H1 (cell line): ENCODE measurements at regions not wholly inside any gene's neighbourhood (a gene's known extent, or its start where the extent isn't known, plus 50 kb on each side); places are given as distances from the start of the nearest gene placed in this dataset.

Source experiments
- CTCF ChIA-PET: fragments of 300-600 bp; sonication (Branson Sonifier 250); formaldehyde crosslinking; loops from one replicate; lab custom pipeline; 2021; ENCODE audit not compliant: partially characterized antibody; lab: Charles Lee
- POLR2A ChIA-PET: fragments of 300-600 bp; sonication (Branson Sonifier 250); formaldehyde crosslinking; loops from one replicate; lab custom pipeline; 2021; ENCODE audit warnings: inconsistent platforms; ENCODE audit not compliant: partially characterized antibody; lab: Charles Lee
- DNase-seq, 2 experiments: peaks; one replicate each; pipeline versions ENCODE4 v3.0.0 to v3.0.0-alpha.2; 2010 to 2022; ENCODE audit warnings: low spot score in 2 of 2, low read depth in 1 of 2, mixed read lengths in 1 of 2
- FAIRE-seq: peaks from 2 replicates; lab custom pipeline; 2011; peaks lifted over from hg19 to GRCh38; lab: Jason Lieb, UNC
- H2AFZ ChIP-seq: 2 replicates; pipeline ENCODE4 v1.8.1; 2012; ENCODE audit warnings: low read length, inconsistent platforms
- H2AK5ac ChIP-seq: 2 replicates; pipeline ENCODE4 v1.6.1; 2013; ENCODE audit warnings: low read depth, low read length
- H2BK120ac ChIP-seq: replicated peaks from 2 replicates; pipeline ENCODE3; 2013; ENCODE audit warnings: low read depth, low read length, inconsistent platforms
- H2BK12ac ChIP-seq: 2 replicates; pipeline ENCODE4 v1.6.1; 2013; ENCODE audit warnings: low read depth, low read length
- H2BK15ac ChIP-seq: 2 replicates; pipeline ENCODE4 v1.6.1; 2013; ENCODE audit warnings: low read length
- H2BK20ac ChIP-seq: 2 replicates; pipeline ENCODE4 v1.6.1; 2013; ENCODE audit warnings: low read length
- H2BK5ac ChIP-seq: 2 replicates; pipeline ENCODE4 v1.6.1; 2013; ENCODE audit warnings: low read depth, low read length
- H3K14ac ChIP-seq: 2 replicates; pipeline ENCODE4 v1.6.1; 2013; ENCODE audit warnings: inconsistent platforms; ENCODE audit not compliant: insufficient read length
- H3K18ac ChIP-seq: 2 replicates; pipeline ENCODE4 v1.6.1; 2013; ENCODE audit warnings: low read length; ENCODE audit errors: extremely low read depth
- H3K23ac ChIP-seq: 2 replicates; pipeline ENCODE4 v1.6.1; 2013; ENCODE audit warnings: inconsistent platforms; ENCODE audit not compliant: insufficient read length
- H3K23me2 ChIP-seq: 2 replicates; pipeline ENCODE4 v1.6.1; 2013; ENCODE audit warnings: low read depth, low read length
- H3K27ac ChIP-seq: 2 replicates; pipeline ENCODE4 v1.6.1; 2011; ENCODE audit warnings: low read depth, low read length, inconsistent platforms
- H3K27me3 ChIP-seq, 4 experiments: replicated peaks in 1 of 4; 1 replicate in 1 of 4; 2 replicates in 3 of 4; pipeline versions ENCODE4 v1.6.1 to v1.8.1; 2011 to 2013; ENCODE audit warnings: low read length in 3 of 4, mild to moderate bottlenecking in 3 of 4, inconsistent platforms in 2 of 4, mixed read lengths in 2 of 4, moderate library complexity in 1 of 4; ENCODE audit not compliant: control insufficient read depth in 3 of 4, insufficient read depth in 3 of 4; ENCODE audit errors: extremely low read depth in 1 of 4
- H3K36me3 ChIP-seq, 4 experiments: 2 replicates each; pipeline versions ENCODE4 v1.6.1 to v1.8.1; 2011 to 2013; ENCODE audit warnings: mild to moderate bottlenecking in 4 of 4, low read length in 3 of 4, moderate library complexity in 2 of 4, control low read depth in 1 of 4, inconsistent platforms in 1 of 4; ENCODE audit not compliant: insufficient read depth in 4 of 4, control insufficient read depth in 2 of 4
- H3K4ac ChIP-seq: replicated peaks from 2 replicates; pipeline ENCODE3; 2013; ENCODE audit warnings: low read length, low read depth, mixed read lengths, inconsistent platforms; ENCODE audit not compliant: insufficient read length
- H3K4me1 ChIP-seq, 4 experiments: replicated peaks in 1 of 4; 1 replicate in 1 of 4; 2 replicates in 3 of 4; pipeline versions ENCODE4 v1.6.1 to v1.8.1; 2011 to 2013; ENCODE audit warnings: low read length in 3 of 4, inconsistent platforms in 2 of 4, mixed read lengths in 1 of 4; ENCODE audit not compliant: insufficient read depth in 4 of 4, control insufficient read depth in 3 of 4
- H3K4me2 ChIP-seq, 2 experiments: 2 replicates each; pipeline versions ENCODE4 v1.6.1 to v1.8.1; 2011 to 2013; ENCODE audit warnings: low read depth in 2 of 2, low read length in 2 of 2, control low read depth in 1 of 2, inconsistent platforms in 1 of 2, mild to moderate bottlenecking in 1 of 2; ENCODE audit not compliant: insufficient read depth in 1 of 2
- H3K4me3 ChIP-seq, 4 experiments: fragments of 200-600, 300-600 bp in 1 of 4; sonication (generic), shearing (Covaris generic), sonication (Bioruptor Twin) in 1 of 4; 2 replicates each; pipeline versions ENCODE4 v1.5.1 to v1.8.1; 2011 to 2016; ENCODE audit warnings: low read length in 4 of 4, low read depth in 3 of 4, control low read depth in 2 of 4, inconsistent platforms in 2 of 4, mild to moderate bottlenecking in 2 of 4, mixed read lengths in 1 of 4, moderate library complexity in 1 of 4; ENCODE audit not compliant: insufficient read depth in 2 of 4; ENCODE audit errors: extremely low read depth in 1 of 4
- H3K56ac ChIP-seq: replicated peaks from 2 replicates; pipeline ENCODE3; 2013; ENCODE audit warnings: low read depth, mild to moderate bottlenecking, mixed read lengths, low read length, inconsistent platforms; ENCODE audit not compliant: insufficient read length
- H3K79me1 ChIP-seq: 2 replicates; pipeline ENCODE4 v1.6.1; 2013; ENCODE audit warnings: low read depth, low read length, control low read depth
- H3K79me2 ChIP-seq, 2 experiments: 2 replicates each; pipeline versions ENCODE4 v1.6.1 to v1.8.1; 2012 to 2013; ENCODE audit warnings: low read length in 2 of 2, mild to moderate bottlenecking in 2 of 2, inconsistent platforms in 1 of 2; ENCODE audit not compliant: insufficient read depth in 2 of 2, control insufficient read depth in 1 of 2
- H3K9ac ChIP-seq, 4 experiments: replicated peaks in 1 of 4; 1 replicate in 1 of 4; 2 replicates in 3 of 4; pipeline versions ENCODE4 v1.6.1 to v1.8.1; 2011 to 2013; ENCODE audit warnings: low read depth in 3 of 4, low read length in 3 of 4, control low read depth in 2 of 4, mild to moderate bottlenecking in 2 of 4, moderate library complexity in 2 of 4, inconsistent platforms in 1 of 4; ENCODE audit errors: extremely low read depth in 1 of 4
- H3K9me3 ChIP-seq, 2 experiments: 2 replicates each; pipeline versions ENCODE4 v1.6.1 to v1.8.1; 2012 to 2013; ENCODE audit warnings: mild to moderate bottlenecking in 2 of 2, moderate library complexity in 2 of 2, control low read depth in 1 of 2, inconsistent platforms in 1 of 2, low read depth in 1 of 2, low read length in 1 of 2, mixed read lengths in 1 of 2; ENCODE audit not compliant: insufficient read depth in 2 of 2
- H4K20me1 ChIP-seq, 2 experiments: replicated peaks in 1 of 2; 2 replicates each; pipeline versions ENCODE3 to v1.8.1; 2011 to 2013; ENCODE audit warnings: inconsistent platforms in 2 of 2, low read length in 2 of 2, mild to moderate bottlenecking in 1 of 2; ENCODE audit not compliant: insufficient read depth in 2 of 2, control insufficient read depth in 1 of 2
- H4K5ac ChIP-seq: 2 replicates; pipeline ENCODE4 v1.6.1; 2013; ENCODE audit warnings: low read length, low read depth, mixed read lengths, inconsistent platforms; ENCODE audit not compliant: insufficient read length
- H4K8ac ChIP-seq: 2 replicates; pipeline ENCODE4 v1.8.0; 2013; ENCODE audit warnings: mild to moderate bottlenecking, moderate library complexity, low read length, inconsistent platforms; ENCODE audit not compliant: insufficient read depth; ENCODE audit errors: extremely low read depth
- H4K91ac ChIP-seq: replicated peaks from 2 replicates; pipeline ENCODE3; 2013; ENCODE audit warnings: low read length, mixed read lengths, inconsistent platforms; ENCODE audit not compliant: insufficient read length
- BRCA1 ChIP-seq: IDR thresholded peaks from 2 replicates; pipeline ENCODE4 v1.6.1; 2012; ENCODE audit warnings: low read depth, low read length, improper control_type of control experiment
- CBX5 ChIP-seq: fragments of 300-800, 300-1000 bp; sonication (generic); IDR thresholded peaks from 2 replicates; pipeline ENCODE4 v1.7.1; 2016; ENCODE audit warnings: antibody characterized with exemption, low read length, low read depth
- EGR1 ChIP-seq: IDR thresholded peaks from 2 replicates; pipeline ENCODE4 v1.6.1; 2011; ENCODE audit warnings: low read depth, low read length, borderline replicate concordance
- GABPA ChIP-seq: IDR thresholded peaks from 2 replicates; pipeline ENCODE4 v1.6.1; 2011; ENCODE audit warnings: mild to moderate bottlenecking, low read length, moderate library complexity, borderline replicate concordance; ENCODE audit not compliant: insufficient read depth
- JUND ChIP-seq: IDR thresholded peaks from 2 replicates; pipeline ENCODE4 v1.6.1; 2011; ENCODE audit warnings: mild to moderate bottlenecking, improper control_type of control experiment, low read length
- NANOG ChIP-seq: IDR thresholded peaks from 2 replicates; pipeline ENCODE4 v1.6.1; 2011; ENCODE audit warnings: low read length, low read depth, mild to moderate bottlenecking, inconsistent platforms; ENCODE audit not compliant: insufficient read depth, poor library complexity, severe bottlenecking
- POLR2A ChIP-seq, 2 experiments: IDR thresholded peaks; 1 replicate in 1 of 2; 2 replicates in 1 of 2; pipeline ENCODE4 v1.6.1; 2011; ENCODE audit warnings: low read depth in 2 of 2, low read length in 2 of 2, mild to moderate bottlenecking in 2 of 2; ENCODE audit errors: control extremely low read depth in 1 of 2
- RBBP5 ChIP-seq: IDR thresholded peaks from 2 replicates; pipeline ENCODE4 v1.7.1; 2012; ENCODE audit warnings: low read depth, mild to moderate bottlenecking, inconsistent platforms, low read length, moderate library complexity, borderline replicate concordance
- RXRA ChIP-seq: IDR thresholded peaks from 2 replicates; pipeline ENCODE4 v1.6.1; 2011; ENCODE audit warnings: low read depth, mild to moderate bottlenecking, low read length, moderate library complexity; ENCODE audit not compliant: insufficient read depth
- SIRT6 ChIP-seq: IDR thresholded peaks from one replicate; pipeline ENCODE4 v1.7.1; 2012; ENCODE audit warnings: low read length, inconsistent platforms
- SIX5 ChIP-seq: IDR thresholded peaks from 2 replicates; pipeline ENCODE4 v1.6.1; 2011; ENCODE audit warnings: mild to moderate bottlenecking, low read depth, low read length
- TAF1 ChIP-seq: IDR thresholded peaks from 2 replicates; pipeline ENCODE4 v1.6.1; 2011; ENCODE audit warnings: mild to moderate bottlenecking, low read depth, low read length
- ZNF274 ChIP-seq: IDR thresholded peaks from 2 replicates; pipeline ENCODE4 v1.7.0; 2012; ENCODE audit warnings: low read length, borderline replicate concordance; ENCODE audit errors: extremely low read depth
- WGBS, 2 experiments: shearing (Covaris generic) in 1 of 2; methylation state at CpG; one replicate each; pipeline versions ENCODE4 v1.1.6 to v1.1.7; 2013 to 2015; ENCODE audit warnings: low lambda C conversion rate in 2 of 2, mixed read lengths in 2 of 2, inconsistent platforms in 1 of 2, low coverage in 1 of 2, missing lambda C conversion rate in 1 of 2; ENCODE audit not compliant: insufficient replicate concordance in 2 of 2, insufficient coverage in 1 of 2, insufficient read length in 1 of 2; ENCODE audit errors: extremely low coverage in 1 of 2, missing lambda C conversion rate in 1 of 2; 5-methylcytosine and 5-hydroxymethylcytosine counted together

DNA sequence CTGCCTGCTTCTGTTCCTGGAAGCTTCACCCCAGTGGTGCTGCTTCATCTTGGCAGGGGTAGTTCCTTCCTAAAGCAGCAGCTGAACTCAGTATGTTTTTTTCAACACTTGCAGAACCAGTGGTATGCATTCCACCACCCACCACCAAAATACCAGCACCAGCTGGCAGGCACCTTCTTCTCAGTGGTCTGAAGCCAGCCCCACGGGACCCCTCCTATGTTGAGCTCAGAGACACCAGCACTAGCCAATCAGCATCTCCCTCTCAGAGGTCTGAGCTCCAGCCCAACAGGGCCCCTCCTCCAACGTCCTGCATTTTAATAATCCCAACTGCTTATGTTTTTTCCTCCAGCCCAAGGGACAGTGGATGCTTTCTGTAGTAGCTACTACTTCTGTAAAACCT is 299.6 kb upstream of the CCL2 start:
- 60% methylated on average over 2 of the region's 2 CpGs; no CpG with 5 or more reads in 1 of the 2 experiments for WGBS, 2 experiments

More for the DNA sequence above, 299.6 kb upstream of the CCL2 start:
- Histone ChIP-seq H3K4ac (no peak overlapping the region), H3K79me1 (no peaks in the 10 kb centered on the region), H3K27me3 (no peaks in the 10 kb centered on the region), H3K14ac (no peak overlapping the region), H4K8ac (no peak overlapping the region), H2AFZ (no peak overlapping the region), H3K4me3 (no peak overlapping the region), H2BK120ac (no peak overlapping the region), H3K23ac (no peak overlapping the region), H4K5ac (no peak overlapping the region), H3K56ac (no peak overlapping the region), H3K18ac (no peak overlapping the region), H3K9me3 (peaks cover 11 to 20% of the 10 kb centered on the region in 2 experiments), H3K23me2 (no peaks in the 10 kb centered on the region), H2AK5ac (no peak overlapping the region), H3K27ac (no peak overlapping the region), H3K4me1 (0 out of 7 replicates have a peak, but pooled peaks cover 0 to 2% (median 0%) of the 10 kb centered on the region in 4 experiments), H2BK5ac (no peak overlapping the region), H3K79me2 (no peaks in the 10 kb centered on the region), H3K4me2 (no peak overlapping the region), H2BK15ac (no peak overlapping the region), H4K20me1 (no peaks in the 10 kb centered on the region), H4K91ac (no peak overlapping the region), H3K36me3 (no peaks in the 10 kb centered on the region), H3K9ac (no peak overlapping the region), H2BK12ac (no peak overlapping the region), H2BK20ac (no peak overlapping the region)
- CTCF ChIA-PET, result interaction anchor here (0.8 to 4.6 kb wide), 13 partner anchors 8 to 245 kb away, joined by 3 to 19 read pairs (median 5); no protein-coding TSS in a partner anchor
- no peak for TF ChIP-seq RXRA
- TF ChIP-seq BRCA1, result no peak
- no peak for TF ChIP-seq ZNF274
- no peak for TF ChIP-seq POLR2A (IDR thresholded peaks at IDR 0.05; ENCODE audit: control extremely low read depth in 1 of 2, low read depth in 2 of 2, low read length in 2 of 2)
- no peak for TF ChIP-seq NANOG
- no peak for TF ChIP-seq CBX5
- no peak for TF ChIP-seq SIRT6
- no peak for TF ChIP-seq EGR1
- no peak for TF ChIP-seq RBBP5
- TF ChIP-seq GABPA, result no peak
- no peak for TF ChIP-seq SIX5
- TF ChIP-seq TAF1, result no peak
- TF ChIP-seq JUND, result no peak
- FAIRE-seq, result no peak
- POLR2A ChIA-PET, result no interaction called here
- DNase-seq, result no peak
